ENCODE measurements at regions not wholly inside any gene's neighbourhood (a gene's known extent, or its start where the extent isn't known, plus 50 kb on each side); places are given as distances from the start of the nearest gene placed in this dataset.

GRCh38 chr18:57202881-57203280 is 56.0 kb downstream of the BOD1L2 start:
- DNase-seq (ENCODE audit: low read depth) = no peak

- DNase-seq (ENCODE audit: low read depth) = no peak
Measured at GRCh38 chr18:57205641-57206040, 58.8 kb downstream of the BOD1L2 start.

- no peak for DNase-seq (ENCODE audit: low read depth)
Measured at GRCh38 chr18:57207124-57207916, 60.4 kb downstream of the BOD1L2 start.

GRCh38 chr18:57208047-57208446 is 61.2 kb downstream of the BOD1L2 start:
- DNase-seq (ENCODE audit: low read depth) = no peak

- DNase-seq (ENCODE audit: low read depth) = no peak
Measured at GRCh38 chr18:57209713-57210106, 62.8 kb downstream of the BOD1L2 start.

GRCh38 chr18:57210107-57210715 is 63.3 kb downstream of the BOD1L2 start:
- peak; percentile 91 for DNase-seq (ENCODE audit: low read depth)

GRCh38 chr18:57210716-57211411 is 64.0 kb downstream of the BOD1L2 start:
- peak; percentile 46 for DNase-seq (ENCODE audit: low read depth)

GRCh38 chr18:57211412-57211750 is 64.5 kb downstream of the BOD1L2 start:
- DNase-seq (ENCODE audit: low read depth) = no peak

- DNase-seq (ENCODE audit: low read depth) = no peak
Measured at GRCh38 chr18:57211776-57212175, 64.9 kb downstream of the BOD1L2 start.

GRCh38 chr18:57212678-57213077 is 65.8 kb downstream of the BOD1L2 start:
- no peak for DNase-seq (ENCODE audit: low read depth)

- DNase-seq (ENCODE audit: low read depth) = no peak
Measured at GRCh38 chr18:57214976-57215375, 68.1 kb downstream of the BOD1L2 start.

GRCh38 chr18:57218281-57218680 is 71.4 kb downstream of the BOD1L2 start:
- no peak for DNase-seq (ENCODE audit: low read depth)

GRCh38 chr18:57219964-57220363 is 73.1 kb downstream of the BOD1L2 start:
- no peak for DNase-seq (ENCODE audit: low read depth)

- no peak for DNase-seq (ENCODE audit: low read depth)
Measured at GRCh38 chr18:57220480-57220879, 73.6 kb downstream of the BOD1L2 start.

GRCh38 chr18:57220930-57221483 is 74.1 kb downstream of the BOD1L2 start:
- DNase-seq (ENCODE audit: low read depth) = no peak

- DNase-seq (ENCODE audit: low read depth) = no peak
Measured at GRCh38 chr18:57223144-57223870, 76.4 kb downstream of the BOD1L2 start.

GRCh38 chr18:57230861-57231585 is 84.1 kb downstream of the BOD1L2 start:
- DNase-seq (ENCODE audit: low read depth) = no peak

- no peak for DNase-seq (ENCODE audit: low read depth)
Measured at GRCh38 chr18:57231864-57232263, 85.0 kb downstream of the BOD1L2 start.

GRCh38 chr18:57234346-57234745 is 87.5 kb downstream of the BOD1L2 start:
- no peak for DNase-seq (ENCODE audit: low read depth)

GRCh38 chr18:57241869-57242268 is 95.0 kb downstream of the BOD1L2 start:
- DNase-seq (ENCODE audit: low read depth) = no peak

GRCh38 chr18:57242285-57242684 is 95.4 kb downstream of the BOD1L2 start:
- DNase-seq (ENCODE audit: low read depth) = no peak
